GM19193 (cell line): ENCODE measurements at regions not wholly inside any gene's neighbourhood (a gene's known extent, or its start where the extent isn't known, plus 50 kb on each side); places are given as distances from the start of the nearest gene placed in this dataset.

ENCODE experiments used
- POLR2A ChIP-seq: IDR thresholded peaks from 4 replicates; pipeline ENCODE4 v1.6.1; 2011; ENCODE audit not compliant: insufficient read depth, insufficient read length; ENCODE audit errors: extremely low read depth

DNA sequence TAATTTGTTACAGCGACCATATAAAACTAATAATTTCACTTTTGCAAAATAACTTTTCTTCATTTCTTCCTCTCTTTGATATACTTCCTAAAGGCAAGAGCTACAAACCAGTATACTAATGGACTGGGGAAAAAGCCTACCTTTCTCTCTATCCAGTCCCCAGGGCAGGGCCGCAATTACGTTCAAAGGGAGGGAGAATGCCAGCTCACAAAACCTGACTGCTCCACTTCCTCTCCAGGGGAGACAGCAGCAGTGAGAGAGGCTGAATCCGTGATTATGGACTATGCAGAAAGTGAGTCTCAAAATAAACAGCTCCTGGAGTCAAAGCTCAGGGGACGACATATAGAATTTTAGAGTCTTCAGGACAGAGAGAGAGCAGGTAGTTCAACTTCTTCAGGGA is 126.9 kb upstream of the HES1 start:
- no peak for TF ChIP-seq POLR2A

DNA sequence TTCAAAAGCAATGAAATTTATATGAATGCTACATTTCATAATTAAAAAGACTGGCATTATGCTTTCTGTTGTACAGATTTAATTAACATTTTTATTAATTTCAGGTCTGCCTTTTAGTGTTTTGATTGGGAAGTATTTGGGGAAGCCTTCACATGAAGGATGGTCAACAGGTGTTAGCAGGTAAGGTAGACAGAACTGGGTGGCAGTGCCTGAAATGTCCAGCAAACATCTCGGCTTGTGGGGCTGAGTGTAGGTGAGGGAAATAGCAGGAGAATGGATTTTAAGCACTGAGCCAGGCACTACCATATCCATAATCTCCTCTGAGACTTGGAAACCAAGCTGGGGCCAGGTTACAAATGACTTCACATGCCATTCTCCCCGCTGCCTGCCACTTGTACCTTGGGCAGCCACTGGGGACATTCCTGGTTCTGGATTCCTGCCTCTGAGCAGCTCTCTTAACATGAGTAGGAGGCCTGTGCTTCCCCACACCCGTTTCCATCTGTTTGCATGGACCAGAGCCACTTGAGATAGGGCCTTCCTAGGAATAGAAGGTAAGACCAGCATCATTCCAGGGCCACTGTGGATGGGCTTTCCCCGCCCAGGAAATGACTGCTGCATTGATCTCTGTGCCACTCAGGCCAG is 125.9 kb upstream of the HES1 start:
- TF ChIP-seq POLR2A, result no peak

DNA sequence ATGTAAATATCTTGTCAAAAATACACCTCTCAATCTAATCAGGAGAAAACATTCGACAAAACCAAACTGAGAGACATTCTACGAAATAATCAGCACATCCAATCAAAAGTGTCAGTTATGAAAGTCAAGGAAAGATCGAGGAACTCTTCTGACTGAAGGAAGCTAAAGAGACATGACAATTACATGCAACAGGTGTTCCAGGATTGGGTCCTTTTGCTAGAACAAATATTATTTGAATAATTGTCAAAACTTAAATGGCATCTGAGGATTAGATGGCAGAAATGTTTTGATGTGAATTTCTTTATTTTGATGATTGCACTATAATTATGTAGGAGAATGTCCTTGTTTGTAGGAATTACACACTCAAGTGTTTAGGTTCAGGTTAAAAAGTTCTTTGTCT is 124.1 kb upstream of the HES1 start:
- TF ChIP-seq POLR2A, result no peak

DNA sequence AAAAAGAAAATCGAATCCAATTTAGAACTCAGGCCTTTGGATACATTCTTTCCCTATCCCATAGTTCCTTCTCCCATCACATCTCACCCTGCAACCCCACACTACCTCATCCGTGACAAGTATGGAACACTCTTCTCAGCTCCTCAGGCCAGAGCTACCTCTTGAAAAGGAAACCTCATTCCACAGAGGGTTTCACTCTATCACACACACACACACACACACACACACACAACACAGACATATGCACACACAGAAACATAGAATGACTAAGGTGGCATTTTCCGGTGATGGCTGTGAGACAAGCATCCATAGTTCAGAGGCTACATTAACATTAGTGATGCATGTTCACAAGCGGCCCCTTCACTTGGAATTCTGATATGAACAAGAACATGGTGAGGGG is 122.0 kb upstream of the HES1 start:
- TF ChIP-seq POLR2A, result no peak

DNA sequence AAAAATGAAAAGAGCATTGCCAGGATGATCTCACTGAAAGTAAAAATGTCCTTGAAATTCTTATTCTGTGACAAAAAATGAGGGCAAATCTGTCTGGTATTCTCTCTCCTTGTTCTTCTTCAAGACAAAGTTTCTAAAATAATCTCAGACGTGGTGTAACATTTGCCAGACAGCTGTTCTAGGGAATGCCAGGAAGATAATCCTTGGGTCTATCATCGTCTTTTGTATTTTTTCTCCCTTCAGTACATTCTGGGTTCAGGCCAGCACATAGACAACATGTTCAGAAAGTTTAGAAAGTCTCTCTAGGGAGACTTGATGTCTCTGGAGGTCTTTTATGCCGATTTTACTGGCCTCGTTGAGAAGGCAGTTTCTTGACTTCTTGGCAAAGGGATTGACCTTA is 121.2 kb upstream of the HES1 start:
- TF ChIP-seq POLR2A, result no peak

DNA sequence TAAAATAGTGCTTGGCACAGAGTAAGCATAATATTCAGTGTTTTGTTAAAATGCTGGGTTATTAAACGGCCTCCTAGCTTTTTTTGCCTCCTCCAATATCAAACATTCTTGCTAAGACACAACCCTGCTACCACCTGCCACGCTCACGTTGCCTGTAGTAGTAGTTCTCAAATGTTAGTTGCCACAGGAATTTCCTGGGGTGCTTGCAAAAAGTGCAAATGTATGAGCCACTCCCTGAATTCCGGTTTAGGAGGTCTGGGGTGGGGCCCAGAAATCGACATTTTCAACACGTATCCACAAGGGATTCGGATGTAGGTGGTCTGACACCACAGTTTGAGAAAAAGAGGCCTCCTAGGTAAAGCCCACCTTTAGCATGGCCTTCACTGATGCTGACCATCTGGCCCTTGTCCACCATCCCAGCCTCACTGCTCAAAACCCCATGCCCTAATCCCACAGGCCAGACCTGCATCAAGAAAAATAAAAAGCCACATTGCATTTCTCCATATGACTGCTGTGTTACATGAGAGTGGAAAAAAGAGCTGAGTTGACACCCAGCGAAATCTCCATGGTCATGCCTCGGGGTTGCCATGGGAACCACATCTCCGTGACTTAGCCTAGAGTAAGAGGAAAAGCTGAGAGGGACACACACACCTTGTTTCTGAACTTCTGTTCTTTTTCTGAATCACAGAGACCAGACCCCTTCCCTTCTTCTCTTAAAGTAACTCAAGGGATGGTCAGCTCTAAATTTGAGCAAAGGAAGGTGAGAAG is 116.4 kb upstream of the HES1 start:
- no peak for TF ChIP-seq POLR2A

DNA sequence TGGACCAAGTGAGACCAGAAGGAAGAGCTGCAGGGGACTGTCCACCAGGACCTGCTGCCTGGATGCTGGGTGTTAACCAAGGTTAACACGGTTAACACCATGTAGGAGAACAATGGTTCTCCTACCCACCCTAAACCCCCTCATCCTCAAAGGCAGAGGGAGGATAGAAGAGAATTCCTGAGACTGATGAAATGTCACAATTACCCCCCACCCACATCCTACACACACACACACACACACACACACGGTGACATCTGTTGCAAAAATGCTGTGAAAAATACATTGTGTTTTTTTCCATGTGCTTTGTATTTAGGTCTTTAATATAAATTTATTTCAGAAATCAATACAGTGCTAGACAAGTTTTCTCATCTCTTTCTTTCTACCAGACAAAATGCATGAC is 113.9 kb upstream of the HES1 start:
- TF ChIP-seq POLR2A, result no peak

DNA sequence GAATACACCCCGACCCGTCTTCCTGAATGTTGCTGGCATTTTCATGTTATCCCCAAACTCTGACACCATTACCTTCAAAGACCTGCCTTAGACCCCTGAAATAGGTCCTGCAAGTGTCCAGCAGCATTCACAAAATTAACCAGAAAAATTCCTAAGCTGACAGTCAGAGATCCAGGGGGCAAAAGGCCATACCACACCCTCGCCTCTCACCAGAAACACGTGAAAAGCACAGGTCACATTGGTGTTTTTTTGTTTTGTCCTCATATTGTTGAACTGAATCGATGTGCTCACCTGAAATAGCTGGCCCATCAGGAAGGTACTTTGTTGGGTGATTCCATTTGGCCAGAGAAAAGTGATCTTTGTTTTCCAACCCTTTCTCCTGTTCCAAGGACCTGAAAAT is 113.1 kb upstream of the HES1 start:
- no peak for TF ChIP-seq POLR2A

DNA sequence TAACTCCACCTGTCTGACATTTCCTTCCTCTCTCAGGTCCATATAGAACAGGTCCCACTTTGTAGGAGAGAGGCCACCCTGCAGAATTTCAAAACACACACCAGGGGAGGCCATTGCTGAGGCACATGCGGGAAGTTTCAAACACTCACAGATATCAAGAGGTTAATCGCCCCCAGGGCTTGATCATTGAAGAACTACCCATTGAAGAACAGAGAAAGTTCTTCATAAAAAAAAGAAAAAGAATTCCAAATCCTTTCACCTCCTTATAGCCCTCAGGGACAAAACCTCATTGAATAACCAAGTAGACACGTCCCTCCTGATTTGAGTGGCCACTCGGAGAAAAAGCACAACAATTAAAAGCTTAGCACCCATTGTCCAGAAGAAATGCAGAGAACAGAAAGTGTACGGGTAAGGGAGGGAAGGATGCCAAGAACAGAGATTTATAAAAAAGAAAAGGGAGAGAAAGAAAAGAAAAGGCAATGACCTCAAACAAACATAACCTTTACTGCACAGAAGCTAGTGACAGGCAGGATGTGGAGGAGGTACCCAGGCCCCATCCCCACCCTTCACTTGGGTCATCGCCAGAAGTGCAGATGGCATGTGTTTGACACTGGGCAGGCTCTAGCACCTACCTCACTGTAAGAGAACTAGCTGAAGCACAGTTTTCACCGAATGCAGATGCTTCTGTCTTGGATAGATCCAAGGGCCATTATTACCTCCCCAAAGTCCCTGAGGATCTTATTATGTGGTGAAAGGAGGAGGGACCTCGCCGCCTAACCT is 112.3 kb upstream of the HES1 start:
- TF ChIP-seq POLR2A, result no peak

DNA sequence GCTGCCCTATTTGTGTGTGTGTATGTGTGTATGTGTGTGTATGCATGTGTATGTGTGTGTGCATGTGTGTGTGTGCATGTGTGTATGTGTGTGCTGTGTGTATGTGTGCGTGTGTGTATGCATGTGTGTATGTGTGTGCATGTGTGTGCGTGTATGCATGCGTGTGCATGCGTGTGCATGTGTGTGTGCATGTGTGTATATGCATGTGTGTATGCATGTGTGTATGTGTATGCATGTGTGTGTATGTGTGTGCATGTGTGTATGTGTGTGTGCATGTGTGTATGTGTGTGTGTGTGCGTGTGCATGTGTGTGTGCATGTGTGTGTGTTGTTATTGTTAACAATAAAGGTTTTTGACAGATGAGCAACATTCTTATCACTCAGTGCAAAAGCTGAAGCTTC is 110.8 kb upstream of the HES1 start:
- no peak for TF ChIP-seq POLR2A

DNA sequence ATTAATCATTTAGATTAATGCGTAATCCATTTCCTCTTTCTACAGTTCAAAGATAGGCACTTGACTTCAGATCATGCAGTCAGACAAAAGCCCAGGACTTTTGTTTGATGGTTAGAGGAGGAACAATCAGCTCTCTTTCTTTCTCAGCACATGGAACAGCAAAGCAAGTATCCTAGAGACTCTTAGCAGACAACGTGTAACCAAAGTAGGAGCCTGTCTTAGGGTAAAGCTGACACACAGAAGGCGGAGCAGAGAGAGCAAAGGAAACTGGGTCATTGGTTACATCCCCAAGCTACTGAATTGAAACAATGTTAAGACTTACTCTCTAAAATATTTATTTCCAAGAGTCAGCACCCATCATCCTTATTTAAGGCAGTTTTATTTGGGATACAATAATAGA is 110.0 kb upstream of the HES1 start:
- no peak for TF ChIP-seq POLR2A

DNA sequence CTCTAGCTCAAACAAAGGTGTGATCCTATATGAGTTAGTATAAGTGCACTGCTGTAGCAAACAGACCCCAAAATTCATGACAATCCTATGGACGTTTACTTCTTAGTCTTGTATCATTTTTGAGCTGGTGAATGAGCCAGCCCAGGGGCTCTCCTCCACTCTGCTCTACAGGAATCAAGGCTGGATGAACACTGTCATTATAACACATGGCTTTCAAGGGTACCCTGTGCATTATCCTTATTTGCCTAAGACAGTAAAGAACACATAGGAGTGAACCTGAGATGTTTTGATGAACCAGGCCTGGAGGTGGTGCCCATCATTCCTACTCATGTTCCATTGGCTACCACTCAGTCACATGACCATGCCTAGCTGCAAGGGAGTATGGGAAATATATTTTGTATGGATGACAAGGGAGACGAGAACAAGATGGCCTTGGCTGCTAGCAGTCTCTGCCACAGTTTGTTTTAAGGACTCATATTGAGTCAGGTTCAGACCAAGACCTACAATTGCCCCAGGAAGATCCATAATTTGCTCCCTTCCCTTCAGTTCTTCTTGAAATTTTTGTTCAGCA is 107.4 kb upstream of the HES1 start:
- TF ChIP-seq POLR2A, result no peak

DNA sequence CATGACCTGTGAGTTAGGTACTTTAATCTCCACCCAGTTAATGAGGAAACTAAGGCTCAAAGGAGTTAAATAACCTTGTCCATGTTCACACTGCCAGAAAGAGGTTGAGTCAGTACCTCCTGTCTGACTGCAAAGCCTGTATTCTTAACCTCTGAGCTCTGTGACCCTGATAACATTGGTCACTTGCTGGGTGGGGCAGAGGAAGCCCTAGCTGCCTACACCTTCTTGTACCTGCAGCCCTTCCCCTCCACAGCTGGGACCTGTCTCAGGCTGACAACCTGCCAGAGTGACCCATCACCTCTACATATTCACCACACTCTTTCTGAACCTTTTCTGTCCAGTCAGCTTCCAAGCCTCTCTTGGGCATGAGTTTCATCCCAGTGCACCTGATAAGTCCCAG is 106.1 kb upstream of the HES1 start:
- TF ChIP-seq POLR2A, result no peak

DNA sequence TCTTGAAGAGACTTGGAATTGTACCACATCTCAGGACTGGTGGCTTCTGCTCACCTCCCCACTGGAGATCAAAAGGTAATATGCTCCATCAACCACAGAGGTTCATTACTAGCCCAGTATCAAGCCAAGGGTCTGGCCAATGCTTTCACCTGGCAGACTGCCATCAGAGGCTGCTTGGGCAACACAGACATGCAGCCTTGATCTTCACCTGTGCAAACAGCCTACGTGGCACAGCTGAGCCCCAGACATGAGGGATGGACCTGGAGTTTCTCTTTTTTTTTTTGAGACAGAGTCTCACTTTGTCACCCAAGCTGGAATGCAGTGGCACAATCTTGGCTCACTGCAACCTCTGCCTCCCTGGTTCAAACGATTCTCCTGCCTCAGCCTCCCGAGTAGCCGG is 105.6 kb upstream of the HES1 start:
- no peak for TF ChIP-seq POLR2A

DNA sequence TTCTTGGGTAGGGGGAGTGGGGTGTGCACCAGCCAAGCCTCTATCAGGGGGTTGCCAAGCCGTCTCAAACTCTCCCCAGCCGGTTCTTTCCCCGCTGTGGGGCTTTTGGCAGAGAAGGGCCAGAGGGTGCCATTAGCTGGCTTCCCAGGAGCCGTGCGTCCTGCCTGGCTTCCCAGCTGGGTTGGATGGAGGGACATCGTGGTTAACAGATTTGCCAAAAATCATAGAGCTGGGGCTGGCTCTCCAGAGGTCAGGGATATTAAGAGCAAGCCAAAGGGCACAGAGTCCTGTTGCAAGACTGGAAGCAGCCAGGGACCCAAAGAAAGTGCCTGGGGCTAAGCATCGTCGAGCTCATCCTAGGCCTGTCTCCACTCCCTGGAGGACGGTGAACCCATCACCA is 104.6 kb upstream of the HES1 start:
- no peak for TF ChIP-seq POLR2A
